H1 (cell line): ENCODE measurements at regions not wholly inside any gene's neighbourhood (a gene's known extent, or its start where the extent isn't known, plus 50 kb on each side); places are given as distances from the start of the nearest gene placed in this dataset.
"Not testable (repeated sequence)": the region's sequence is repeated elsewhere in the genome, so short reads cannot be mapped to it uniquely, and the experiment has no call there.

Experiments used
- CTCF ChIA-PET: fragments of 300-600 bp; sonication (Branson Sonifier 250); formaldehyde crosslinking; loops from one replicate; lab custom pipeline; 2021; ENCODE audit not compliant: partially characterized antibody; lab: Charles Lee
- POLR2A ChIA-PET: fragments of 300-600 bp; sonication (Branson Sonifier 250); formaldehyde crosslinking; loops from one replicate; lab custom pipeline; 2021; ENCODE audit warnings: inconsistent platforms; ENCODE audit not compliant: partially characterized antibody; lab: Charles Lee
- DNase-seq, 2 experiments: peaks; one replicate each; pipeline versions ENCODE4 v3.0.0 to v3.0.0-alpha.2; 2010 to 2022; ENCODE audit warnings: low spot score in 2 of 2, low read depth in 1 of 2, mixed read lengths in 1 of 2
- FAIRE-seq: peaks from 2 replicates; lab custom pipeline; 2011; peaks lifted over from hg19 to GRCh38; lab: Jason Lieb, UNC
- H2AFZ ChIP-seq: 2 replicates; pipeline ENCODE4 v1.8.1; 2012; ENCODE audit warnings: low read length, inconsistent platforms
- H2AK5ac ChIP-seq: 2 replicates; pipeline ENCODE4 v1.6.1; 2013; ENCODE audit warnings: low read depth, low read length
- H2BK120ac ChIP-seq: replicated peaks from 2 replicates; pipeline ENCODE3; 2013; ENCODE audit warnings: low read depth, low read length, inconsistent platforms
- H2BK12ac ChIP-seq: 2 replicates; pipeline ENCODE4 v1.6.1; 2013; ENCODE audit warnings: low read depth, low read length
- H2BK15ac ChIP-seq: 2 replicates; pipeline ENCODE4 v1.6.1; 2013; ENCODE audit warnings: low read length
- H2BK20ac ChIP-seq: 2 replicates; pipeline ENCODE4 v1.6.1; 2013; ENCODE audit warnings: low read length
- H2BK5ac ChIP-seq: 2 replicates; pipeline ENCODE4 v1.6.1; 2013; ENCODE audit warnings: low read depth, low read length
- H3K14ac ChIP-seq: 2 replicates; pipeline ENCODE4 v1.6.1; 2013; ENCODE audit warnings: inconsistent platforms; ENCODE audit not compliant: insufficient read length
- H3K18ac ChIP-seq: 2 replicates; pipeline ENCODE4 v1.6.1; 2013; ENCODE audit warnings: low read length; ENCODE audit errors: extremely low read depth
- H3K23ac ChIP-seq: 2 replicates; pipeline ENCODE4 v1.6.1; 2013; ENCODE audit warnings: inconsistent platforms; ENCODE audit not compliant: insufficient read length
- H3K23me2 ChIP-seq: 2 replicates; pipeline ENCODE4 v1.6.1; 2013; ENCODE audit warnings: low read depth, low read length
- H3K27ac ChIP-seq: 2 replicates; pipeline ENCODE4 v1.6.1; 2011; ENCODE audit warnings: low read depth, low read length, inconsistent platforms
- H3K27me3 ChIP-seq, 4 experiments: replicated peaks in 1 of 4; 1 replicate in 1 of 4; 2 replicates in 3 of 4; pipeline versions ENCODE4 v1.6.1 to v1.8.1; 2011 to 2013; ENCODE audit warnings: low read length in 3 of 4, mild to moderate bottlenecking in 3 of 4, inconsistent platforms in 2 of 4, mixed read lengths in 2 of 4, moderate library complexity in 1 of 4; ENCODE audit not compliant: control insufficient read depth in 3 of 4, insufficient read depth in 3 of 4; ENCODE audit errors: extremely low read depth in 1 of 4
- H3K36me3 ChIP-seq, 4 experiments: 2 replicates each; pipeline versions ENCODE4 v1.6.1 to v1.8.1; 2011 to 2013; ENCODE audit warnings: mild to moderate bottlenecking in 4 of 4, low read length in 3 of 4, moderate library complexity in 2 of 4, control low read depth in 1 of 4, inconsistent platforms in 1 of 4; ENCODE audit not compliant: insufficient read depth in 4 of 4, control insufficient read depth in 2 of 4
- H3K4ac ChIP-seq: replicated peaks from 2 replicates; pipeline ENCODE3; 2013; ENCODE audit warnings: low read length, low read depth, mixed read lengths, inconsistent platforms; ENCODE audit not compliant: insufficient read length
- H3K4me1 ChIP-seq, 4 experiments: replicated peaks in 1 of 4; 1 replicate in 1 of 4; 2 replicates in 3 of 4; pipeline versions ENCODE4 v1.6.1 to v1.8.1; 2011 to 2013; ENCODE audit warnings: low read length in 3 of 4, inconsistent platforms in 2 of 4, mixed read lengths in 1 of 4; ENCODE audit not compliant: insufficient read depth in 4 of 4, control insufficient read depth in 3 of 4
- H3K4me2 ChIP-seq, 2 experiments: 2 replicates each; pipeline versions ENCODE4 v1.6.1 to v1.8.1; 2011 to 2013; ENCODE audit warnings: low read depth in 2 of 2, low read length in 2 of 2, control low read depth in 1 of 2, inconsistent platforms in 1 of 2, mild to moderate bottlenecking in 1 of 2; ENCODE audit not compliant: insufficient read depth in 1 of 2
- H3K4me3 ChIP-seq, 4 experiments: fragments of 200-600, 300-600 bp in 1 of 4; sonication (generic), shearing (Covaris generic), sonication (Bioruptor Twin) in 1 of 4; 2 replicates each; pipeline versions ENCODE4 v1.5.1 to v1.8.1; 2011 to 2016; ENCODE audit warnings: low read length in 4 of 4, low read depth in 3 of 4, control low read depth in 2 of 4, inconsistent platforms in 2 of 4, mild to moderate bottlenecking in 2 of 4, mixed read lengths in 1 of 4, moderate library complexity in 1 of 4; ENCODE audit not compliant: insufficient read depth in 2 of 4; ENCODE audit errors: extremely low read depth in 1 of 4
- H3K56ac ChIP-seq: replicated peaks from 2 replicates; pipeline ENCODE3; 2013; ENCODE audit warnings: low read depth, mild to moderate bottlenecking, mixed read lengths, low read length, inconsistent platforms; ENCODE audit not compliant: insufficient read length
- H3K79me1 ChIP-seq: 2 replicates; pipeline ENCODE4 v1.6.1; 2013; ENCODE audit warnings: low read depth, low read length, control low read depth
- H3K79me2 ChIP-seq, 2 experiments: 2 replicates each; pipeline versions ENCODE4 v1.6.1 to v1.8.1; 2012 to 2013; ENCODE audit warnings: low read length in 2 of 2, mild to moderate bottlenecking in 2 of 2, inconsistent platforms in 1 of 2; ENCODE audit not compliant: insufficient read depth in 2 of 2, control insufficient read depth in 1 of 2
- H3K9ac ChIP-seq, 4 experiments: replicated peaks in 1 of 4; 1 replicate in 1 of 4; 2 replicates in 3 of 4; pipeline versions ENCODE4 v1.6.1 to v1.8.1; 2011 to 2013; ENCODE audit warnings: low read depth in 3 of 4, low read length in 3 of 4, control low read depth in 2 of 4, mild to moderate bottlenecking in 2 of 4, moderate library complexity in 2 of 4, inconsistent platforms in 1 of 4; ENCODE audit errors: extremely low read depth in 1 of 4
- H3K9me3 ChIP-seq, 2 experiments: 2 replicates each; pipeline versions ENCODE4 v1.6.1 to v1.8.1; 2012 to 2013; ENCODE audit warnings: mild to moderate bottlenecking in 2 of 2, moderate library complexity in 2 of 2, control low read depth in 1 of 2, inconsistent platforms in 1 of 2, low read depth in 1 of 2, low read length in 1 of 2, mixed read lengths in 1 of 2; ENCODE audit not compliant: insufficient read depth in 2 of 2
- H4K20me1 ChIP-seq, 2 experiments: replicated peaks in 1 of 2; 2 replicates each; pipeline versions ENCODE3 to v1.8.1; 2011 to 2013; ENCODE audit warnings: inconsistent platforms in 2 of 2, low read length in 2 of 2, mild to moderate bottlenecking in 1 of 2; ENCODE audit not compliant: insufficient read depth in 2 of 2, control insufficient read depth in 1 of 2
- H4K5ac ChIP-seq: 2 replicates; pipeline ENCODE4 v1.6.1; 2013; ENCODE audit warnings: low read length, low read depth, mixed read lengths, inconsistent platforms; ENCODE audit not compliant: insufficient read length
- H4K8ac ChIP-seq: 2 replicates; pipeline ENCODE4 v1.8.0; 2013; ENCODE audit warnings: mild to moderate bottlenecking, moderate library complexity, low read length, inconsistent platforms; ENCODE audit not compliant: insufficient read depth; ENCODE audit errors: extremely low read depth
- H4K91ac ChIP-seq: replicated peaks from 2 replicates; pipeline ENCODE3; 2013; ENCODE audit warnings: low read length, mixed read lengths, inconsistent platforms; ENCODE audit not compliant: insufficient read length
- WGBS, 2 experiments: shearing (Covaris generic) in 1 of 2; methylation state at CpG; one replicate each; pipeline versions ENCODE4 v1.1.6 to v1.1.7; 2013 to 2015; ENCODE audit warnings: low lambda C conversion rate in 2 of 2, mixed read lengths in 2 of 2, inconsistent platforms in 1 of 2, low coverage in 1 of 2, missing lambda C conversion rate in 1 of 2; ENCODE audit not compliant: insufficient replicate concordance in 2 of 2, insufficient coverage in 1 of 2, insufficient read length in 1 of 2; ENCODE audit errors: extremely low coverage in 1 of 2, missing lambda C conversion rate in 1 of 2; 5-methylcytosine and 5-hydroxymethylcytosine counted together

DNA sequence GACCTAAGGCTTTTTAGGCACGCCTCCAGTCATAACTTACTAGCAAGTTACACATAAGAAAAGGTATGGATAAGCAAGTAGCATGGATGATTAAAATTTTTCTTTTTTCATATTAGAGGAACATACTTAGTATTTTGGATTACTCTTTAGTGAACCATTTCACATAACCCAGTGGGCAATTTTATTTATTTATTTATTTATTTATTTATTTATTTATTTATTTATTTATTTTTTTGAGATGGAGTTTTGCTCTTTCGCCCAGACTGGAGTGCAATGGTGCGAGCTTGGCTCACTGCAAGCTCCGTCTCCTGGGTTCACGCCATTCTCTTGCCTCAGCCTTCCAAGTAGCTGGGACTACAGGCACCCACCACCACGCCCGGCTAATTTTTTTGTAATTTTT lies 937.7 kb downstream of the C4orf33 start:
- H3K4me2 ChIP-seq, H3K14ac ChIP-seq, H3K27ac ChIP-seq, H2AFZ ChIP-seq, H3K4ac ChIP-seq, H3K4me3 ChIP-seq, H4K8ac ChIP-seq, DNase-seq, H3K9me3 ChIP-seq, H2BK15ac ChIP-seq, CTCF ChIA-PET, H3K18ac ChIP-seq, H3K23me2 ChIP-seq, H2BK20ac ChIP-seq, H3K9ac ChIP-seq, H2AK5ac ChIP-seq, H3K27me3 ChIP-seq, H3K79me1 ChIP-seq, H3K23ac ChIP-seq, H3K79me2 ChIP-seq, H2BK5ac ChIP-seq, H4K5ac ChIP-seq, H4K91ac ChIP-seq, FAIRE-seq, H3K56ac ChIP-seq, H4K20me1 ChIP-seq: not testable (repeated sequence)
- H3K4me1 ChIP-seq, result peaks cover under 1 to 14% (median 2%) of the 10 kb centered on the region in 4 experiments; a peak in 3 of 7 replicates
- peaks cover 0 to 18% (median 1%) of the 10 kb centered on the region in 4 experiments; a peak in 3 of 8 replicates for H3K36me3 ChIP-seq
- WGBS, 2 experiments, result 96% methylated on average over 7 of the region's 7 CpGs; no CpG with 5 or more reads in 1 of the 2 experiments
- H2BK120ac ChIP-seq, result peak overlapping the region; percentile 97
- POLR2A ChIA-PET, result interaction anchor here (1.1 to 1.3 kb wide), 2 partner anchors 35 to 61 kb away, joined by 3 read pairs; no protein-coding TSS in a partner anchor
- H2BK12ac ChIP-seq, result peak overlapping the region; percentile 54; the same call in 1 of the 2 replicates
